ENCODE measurements at regions not wholly inside any gene's neighbourhood (a gene's known extent, or its start where the extent isn't known, plus 50 kb on each side); places are given as distances from the start of the nearest gene placed in this dataset.

GRCh38 chr15:62846131-62846804 lies 196.3 kb upstream of the TPM1 start:
- TF ChIP-seq, protein P1, sequence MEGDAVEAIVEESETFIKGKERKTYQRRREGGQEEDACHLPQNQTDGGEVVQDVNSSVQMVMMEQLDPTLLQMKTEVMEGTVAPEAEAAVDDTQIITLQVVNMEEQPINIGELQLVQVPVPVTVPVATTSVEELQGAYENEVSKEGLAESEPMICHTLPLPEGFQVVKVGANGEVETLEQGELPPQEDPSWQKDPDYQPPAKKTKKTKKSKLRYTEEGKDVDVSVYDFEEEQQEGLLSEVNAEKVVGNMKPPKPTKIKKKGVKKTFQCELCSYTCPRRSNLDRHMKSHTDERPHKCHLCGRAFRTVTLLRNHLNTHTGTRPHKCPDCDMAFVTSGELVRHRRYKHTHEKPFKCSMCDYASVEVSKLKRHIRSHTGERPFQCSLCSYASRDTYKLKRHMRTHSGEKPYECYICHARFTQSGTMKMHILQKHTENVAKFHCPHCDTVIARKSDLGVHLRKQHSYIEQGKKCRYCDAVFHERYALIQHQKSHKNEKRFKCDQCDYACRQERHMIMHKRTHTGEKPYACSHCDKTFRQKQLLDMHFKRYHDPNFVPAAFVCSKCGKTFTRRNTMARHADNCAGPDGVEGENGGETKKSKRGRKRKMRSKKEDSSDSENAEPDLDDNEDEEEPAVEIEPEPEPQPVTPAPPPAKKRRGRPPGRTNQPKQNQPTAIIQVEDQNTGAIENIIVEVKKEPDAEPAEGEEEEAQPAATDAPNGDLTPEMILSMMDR (IDR thresholded peaks at IDR 0.05; ENCODE audit: unreplicated experiment): no peak
- Mint-ChIP-seq H3K27me3 (ENCODE audit: low read depth) (no peaks in the 10 kb centered on the region), H3K9me3 (no peaks in the 10 kb centered on the region), H3K4me1 (peaks cover 58% of the 10 kb centered on the region), H3K36me3 (no peaks in the 10 kb centered on the region), H3K4me3 (no peak overlapping the region), H3K27ac (no peak overlapping the region)
- no peak for DNase-seq (ENCODE audit: low spot score in 2 of 2, unreplicated experiment in 2 of 2)

- Mint-ChIP-seq H3K36me3 (no peaks in the 10 kb centered on the region), H3K4me3 (no peak overlapping the region), H3K4me1 (peaks cover 59% of the 10 kb centered on the region), H3K27ac (peak overlapping the region; percentile 25), H3K9me3 (no peaks in the 10 kb centered on the region), H3K27me3 (ENCODE audit: low read depth) (no peaks in the 10 kb centered on the region)
- TF ChIP-seq, protein P1 (IDR thresholded peaks at IDR 0.05; ENCODE audit: unreplicated experiment): no peak
- DNase-seq (ENCODE audit: low spot score in 2 of 2, unreplicated experiment in 2 of 2): no peak
Measured at GRCh38 chr15:62846805-62847495, 195.6 kb upstream of the TPM1 start.

DNA sequence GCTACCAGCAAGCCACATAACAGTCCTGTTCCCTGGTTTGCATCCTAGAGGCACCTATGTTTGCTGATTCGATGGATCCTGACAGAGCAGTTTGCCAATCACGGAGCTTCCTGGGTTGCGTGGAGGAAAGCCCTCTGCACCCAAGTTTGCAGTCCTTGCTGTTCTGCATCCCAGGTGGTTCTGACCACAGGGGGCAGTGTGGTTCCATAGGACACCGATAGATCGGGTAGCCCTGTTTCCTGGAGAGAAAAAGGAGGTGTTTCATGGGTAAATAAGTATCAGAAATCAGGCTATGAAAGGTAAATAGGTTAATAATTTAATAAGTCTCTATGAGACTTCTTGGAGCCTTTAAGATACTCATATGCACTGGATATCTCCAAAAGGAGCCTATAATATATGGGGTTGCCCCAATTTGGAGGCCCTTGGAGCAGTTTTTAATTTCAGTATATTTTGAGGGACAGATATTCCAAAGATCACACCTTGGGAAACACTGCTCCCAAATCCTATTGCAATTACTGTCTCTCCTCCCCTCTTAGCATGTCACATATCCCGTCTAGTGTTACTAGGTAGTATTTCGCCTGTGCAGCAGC lies 194.6 kb upstream of the TPM1 start:
- Mint-ChIP-seq H3K9me3 (no peaks in the 10 kb centered on the region), H3K27ac (peak overlapping the region; percentile 59), H3K4me3 (no peak overlapping the region), H3K36me3 (no peaks in the 10 kb centered on the region), H3K27me3 (ENCODE audit: low read depth) (no peaks in the 10 kb centered on the region), H3K4me1 (peaks cover 59% of the 10 kb centered on the region)
- TF ChIP-seq, protein P1 (IDR thresholded peaks at IDR 0.05; ENCODE audit: unreplicated experiment): peak; percentile 46
- peak in 1 of 2 experiments; percentile 61 for DNase-seq (ENCODE audit: low spot score in 2 of 2, unreplicated experiment in 2 of 2)

DNA sequence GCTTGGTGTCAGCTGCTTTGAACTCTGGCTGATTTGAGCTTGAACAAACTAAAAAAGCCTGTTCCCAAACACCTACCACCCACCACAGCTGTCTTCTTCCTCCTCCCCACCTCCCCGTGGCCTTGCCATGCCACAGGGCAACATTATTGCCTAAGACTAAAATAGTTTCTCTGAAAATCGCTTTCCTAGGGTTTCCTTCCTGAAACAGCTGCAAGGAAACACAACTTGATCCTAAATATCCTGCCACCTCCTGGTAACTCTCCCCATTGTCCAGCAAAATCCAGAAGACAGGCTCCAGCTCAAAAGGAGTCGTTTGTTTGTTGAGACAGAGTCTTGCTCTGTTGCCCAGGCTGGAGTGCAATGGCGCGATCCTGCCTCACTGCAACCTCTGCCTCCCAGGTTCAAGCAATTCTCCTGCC lies 193.9 kb upstream of the TPM1 start:
- Mint-ChIP-seq H3K27ac (peak overlapping the region; percentile 59), H3K27me3 (ENCODE audit: low read depth) (no peaks in the 10 kb centered on the region), H3K4me3 (no peak overlapping the region), H3K36me3 (no peaks in the 10 kb centered on the region), H3K9me3 (no peaks in the 10 kb centered on the region), H3K4me1 (peaks cover 62% of the 10 kb centered on the region)
- TF ChIP-seq, protein P1 (IDR thresholded peaks at IDR 0.05; ENCODE audit: unreplicated experiment): no peak
- no peak for DNase-seq (ENCODE audit: low spot score in 2 of 2, unreplicated experiment in 2 of 2)

- H3K4me1 Mint-ChIP-seq: peaks cover 66% of the 10 kb centered on the region
- peak overlapping the region; percentile 86 for H3K27ac Mint-ChIP-seq
- H3K36me3 Mint-ChIP-seq: no peaks in the 10 kb centered on the region
- TF ChIP-seq, protein P1 (IDR thresholded peaks at IDR 0.05; ENCODE audit: unreplicated experiment): no peak
- no peaks in the 10 kb centered on the region for H3K27me3 Mint-ChIP-seq (ENCODE audit: low read depth)
- DNase-seq (ENCODE audit: low spot score in 2 of 2, unreplicated experiment in 2 of 2): no peak
- no peaks in the 10 kb centered on the region for H3K9me3 Mint-ChIP-seq
- H3K4me3 Mint-ChIP-seq: no peak overlapping the region
Measured at GRCh38 chr15:62849316-62850106, 193.0 kb upstream of the TPM1 start.
